ENCODE measurements at regions not wholly inside any gene's neighbourhood (a gene's known extent, or its start where the extent isn't known, plus 50 kb on each side); places are given as distances from the start of the nearest gene placed in this dataset.

DNA sequence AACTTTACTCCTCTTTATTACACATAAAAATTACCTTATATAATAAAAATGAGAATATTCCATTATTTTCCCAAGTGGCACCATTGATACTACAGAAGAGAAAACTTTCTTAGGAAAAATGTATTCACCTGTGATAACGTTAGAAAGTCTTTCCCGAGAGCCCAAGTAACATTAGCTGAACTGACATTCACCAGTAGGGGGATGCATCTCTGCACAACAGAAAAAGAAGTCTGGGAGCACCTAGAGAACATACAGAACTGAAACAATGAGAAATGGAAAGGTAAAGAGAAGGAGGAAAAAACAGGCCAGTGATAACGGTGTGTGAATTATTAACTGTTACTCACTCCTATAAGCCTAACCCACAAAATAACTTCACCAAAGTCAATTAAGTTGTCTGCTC, 423.3 kb downstream of the CENPC start:
- no peak for DNase-seq (ENCODE audit: low spot score)

DNA sequence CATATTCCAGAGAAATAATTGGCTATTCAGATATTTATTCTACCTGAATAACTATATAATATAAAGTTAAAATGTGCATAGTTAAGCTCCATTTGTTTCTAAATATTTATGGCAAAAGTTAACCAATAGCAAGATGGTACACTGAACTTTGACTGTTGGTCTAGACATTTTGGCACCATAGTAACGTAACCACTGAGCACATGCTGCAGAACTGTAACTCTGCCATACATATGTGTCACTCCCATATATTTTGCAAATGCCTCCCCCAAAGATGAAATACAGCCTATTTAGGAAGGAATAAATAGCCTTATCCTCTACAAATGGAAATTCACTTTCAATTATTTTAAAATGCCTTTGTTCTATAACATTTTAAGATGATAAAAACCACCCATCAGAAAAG, 424.9 kb downstream of the CENPC start:
- no peak for DNase-seq (ENCODE audit: low spot score)

DNA sequence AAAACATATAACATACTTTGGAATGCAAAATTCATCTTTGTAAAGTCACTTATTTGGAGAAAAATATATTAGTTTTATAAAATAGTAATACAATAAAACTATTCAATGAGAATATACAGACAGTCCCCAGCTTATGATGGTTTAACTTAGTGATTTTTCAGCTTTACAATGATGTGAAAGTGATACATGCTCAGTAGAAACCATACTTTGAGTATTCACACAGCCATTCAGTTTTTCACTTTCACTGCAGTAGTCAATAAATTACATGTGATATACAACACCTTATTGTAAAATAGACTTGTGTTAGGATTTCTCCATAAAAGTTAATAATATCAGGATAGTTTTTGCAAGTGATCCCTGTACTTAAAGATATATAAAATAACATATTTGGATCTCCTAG, 436.0 kb downstream of the CENPC start:
- no peak for DNase-seq (ENCODE audit: low spot score)

GRCh38 chr4:67106861-67107460, 438.3 kb downstream of the CENPC start:
- peak; percentile 24 for DNase-seq (ENCODE audit: low spot score)

GRCh38 chr4:67104145-67104544, 441.2 kb downstream of the CENPC start:
- no peak for DNase-seq (ENCODE audit: low spot score)

GRCh38 chr4:67103001-67103747, 442.1 kb downstream of the CENPC start:
- DNase-seq (ENCODE audit: low spot score) = peak; percentile 56

DNA sequence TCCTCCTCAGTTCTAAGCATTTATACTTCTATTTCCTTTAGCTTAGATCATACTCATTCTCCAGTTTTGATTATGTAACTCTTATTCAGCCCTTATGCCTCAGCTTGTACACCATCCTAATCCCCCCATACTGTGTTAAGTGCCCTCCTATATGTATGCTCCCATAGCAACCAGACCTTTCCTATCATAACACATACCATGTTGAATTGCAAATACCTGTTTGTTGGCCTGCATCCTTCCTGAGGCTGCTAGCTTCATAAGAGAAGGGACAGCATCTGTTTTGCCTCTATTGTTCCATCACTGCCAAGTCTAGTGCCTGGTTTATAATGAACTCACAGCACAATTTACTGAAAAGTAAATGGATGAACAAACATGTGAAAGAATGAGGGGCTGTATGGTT, 443.7 kb downstream of the CENPC start:
- no peak for DNase-seq (ENCODE audit: low spot score)

GRCh38 chr4:67092351-67092750, 453.0 kb downstream of the CENPC start:
- no peak for DNase-seq (ENCODE audit: low spot score)

DNA sequence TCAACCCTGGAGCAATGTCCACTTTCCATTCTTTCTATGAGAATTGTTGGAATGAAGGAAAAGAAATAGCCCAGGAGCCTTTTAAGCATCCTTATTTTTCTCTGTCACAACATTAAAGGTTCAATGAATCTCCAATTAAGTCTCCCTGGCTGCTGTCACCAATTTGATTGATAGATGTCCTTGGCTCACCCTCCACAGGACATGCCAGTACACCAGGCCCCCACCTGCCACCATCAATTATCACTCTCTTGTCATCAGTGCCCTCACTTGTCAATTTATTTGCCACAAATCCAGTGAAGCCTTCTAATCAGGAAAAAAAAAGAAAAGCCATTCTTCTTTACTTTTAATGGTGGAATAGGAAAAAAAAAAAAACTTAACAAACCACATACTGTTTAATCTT, 453.6 kb downstream of the CENPC start:
- no peak for DNase-seq (ENCODE audit: low spot score)

- peak; percentile 35 for DNase-seq (ENCODE audit: low spot score)
These were observed 457.4 kb downstream of the CENPC start for GRCh38 chr4:67087897-67088296.

DNA sequence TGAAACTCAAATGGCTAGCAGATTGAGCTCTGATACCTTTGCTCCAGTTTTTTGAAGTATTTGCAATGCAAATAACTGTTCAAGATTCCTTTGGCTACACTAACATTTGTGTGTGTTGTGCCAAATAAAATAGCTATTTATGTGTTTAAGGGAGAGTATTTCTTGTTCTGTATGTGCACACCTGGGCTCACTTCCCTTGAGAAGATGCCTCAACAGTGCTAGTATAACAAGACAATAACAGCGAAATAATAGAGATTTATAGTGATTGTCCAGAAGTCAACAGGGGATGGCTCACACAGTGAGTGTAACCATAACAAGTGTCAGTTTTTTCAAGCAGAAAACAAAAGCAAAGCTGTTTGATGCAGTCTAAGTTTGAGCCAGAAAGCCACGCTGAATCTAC, 460.5 kb downstream of the CENPC start:
- peak; percentile 89 for DNase-seq (ENCODE audit: low spot score)

GRCh38 chr4:67083496-67083895, 461.8 kb downstream of the CENPC start:
- peak; percentile 92 for DNase-seq (ENCODE audit: low spot score)

DNA sequence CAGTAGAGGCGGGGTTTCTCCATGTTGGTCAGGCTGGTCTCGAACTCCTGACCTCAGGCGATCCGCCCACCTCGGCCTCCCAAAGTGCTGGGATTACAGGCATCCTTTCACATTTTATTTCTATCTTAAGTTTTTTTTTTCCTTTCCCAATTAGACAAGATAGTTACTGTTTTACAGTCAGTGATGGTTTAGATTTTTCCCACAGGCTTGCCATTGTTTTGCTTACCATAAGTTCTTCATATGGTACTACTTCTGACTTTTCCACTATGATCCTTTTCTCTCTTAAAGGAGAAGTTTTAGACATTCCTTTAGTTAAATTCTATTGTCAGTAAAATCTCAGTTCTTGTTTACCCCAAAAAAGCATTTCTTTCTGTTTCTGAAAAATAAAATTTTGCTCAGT, 462.6 kb downstream of the CENPC start:
- DNase-seq (ENCODE audit: low spot score) = peak; percentile 35

DNA sequence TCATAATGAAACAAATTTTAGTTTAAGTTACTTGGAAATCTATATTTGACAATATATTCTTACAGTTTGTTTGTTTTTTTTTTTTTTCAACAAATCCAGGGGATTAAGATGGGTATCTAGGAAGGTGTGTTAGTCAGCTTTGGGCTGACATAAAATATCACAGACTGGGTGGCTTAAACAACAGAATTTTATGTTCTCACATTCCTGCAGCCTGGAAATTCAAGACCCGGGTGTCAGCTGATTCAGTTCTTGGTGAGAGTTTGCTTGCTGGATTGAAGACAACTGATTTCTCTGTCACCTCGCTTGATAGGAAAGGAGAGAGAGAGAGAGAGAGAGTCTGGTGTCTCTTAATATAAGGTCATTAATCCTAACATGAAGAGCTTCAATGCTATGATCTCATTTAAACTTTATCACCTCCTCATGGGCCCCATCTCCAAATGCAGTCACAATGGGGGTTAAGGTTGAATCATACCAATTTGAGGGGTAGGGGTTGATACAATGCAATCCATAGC, 465.2 kb downstream of the CENPC start:
- DNase-seq (ENCODE audit: low spot score) = no peak

GRCh38 chr4:67071641-67072040, 473.7 kb downstream of the CENPC start:
- DNase-seq (ENCODE audit: low spot score) = no peak

DNA sequence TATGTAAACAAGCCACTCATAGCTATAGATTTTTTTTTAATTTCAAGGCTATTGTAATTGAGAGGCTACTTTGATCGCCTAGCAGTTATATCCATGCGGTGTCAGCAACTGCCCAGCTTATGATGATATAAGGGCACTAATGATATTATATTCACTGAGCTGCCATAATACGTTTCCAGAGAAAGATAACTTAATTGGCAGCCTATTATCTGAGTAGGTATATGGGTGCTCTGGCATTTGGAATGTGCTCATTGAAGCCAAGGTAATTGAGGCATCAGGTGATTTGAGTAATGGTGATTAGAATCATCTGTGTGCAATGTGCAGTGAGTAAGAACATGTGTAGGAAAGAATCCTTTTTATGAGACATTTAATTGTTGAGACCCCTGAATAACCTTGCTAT, 490.0 kb downstream of the CENPC start:
- DNase-seq (ENCODE audit: low spot score) = no peak

- DNase-seq (ENCODE audit: low spot score) = no peak
These were observed 490.4 kb downstream of the CENPC start for GRCh38 chr4:67054896-67055295.

- DNase-seq (ENCODE audit: low spot score) = no peak
These were observed 492.3 kb downstream of the CENPC start for GRCh38 chr4:67052814-67053675.

DNA sequence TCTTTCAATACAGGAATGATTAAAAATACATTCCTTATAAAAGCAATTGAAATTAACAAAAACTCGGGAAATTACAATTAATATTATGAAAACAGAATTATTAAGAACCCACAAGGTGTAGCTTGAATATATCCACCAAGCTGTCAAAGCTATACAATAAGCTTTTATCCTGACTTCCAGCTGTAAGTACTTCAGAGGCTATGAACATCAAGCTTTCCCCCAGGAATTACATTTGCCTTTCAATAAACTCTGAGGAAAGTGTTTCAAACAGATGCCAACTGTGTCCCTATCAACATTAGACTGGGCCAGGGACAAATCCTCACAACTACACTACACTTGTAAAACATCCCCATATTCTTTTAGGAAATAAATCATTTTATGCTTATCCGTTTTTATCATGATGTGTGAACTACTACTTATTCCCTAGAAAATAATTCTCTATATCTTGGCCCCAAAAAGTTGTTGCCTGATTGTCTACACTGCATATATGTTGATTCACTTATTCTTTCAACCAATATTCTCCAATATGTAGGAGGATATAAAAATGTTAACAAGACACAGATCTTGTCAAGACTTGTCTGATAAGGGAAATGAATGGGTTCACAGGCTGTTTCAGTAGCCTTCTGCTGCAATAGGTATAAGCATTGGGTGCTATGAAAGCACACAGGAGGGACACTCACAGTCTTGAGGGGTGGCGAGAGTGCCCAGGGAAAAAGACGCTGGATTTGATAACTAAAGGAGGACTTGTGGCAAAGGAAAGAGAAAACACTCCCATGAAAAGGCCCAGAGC, 494.1 kb downstream of the CENPC start:
- DNase-seq (ENCODE audit: low spot score) = no peak

GRCh38 chr4:67049446-67049845, 495.9 kb downstream of the CENPC start:
- no peak for DNase-seq (ENCODE audit: low spot score)

- DNase-seq (ENCODE audit: low spot score) = no peak
These were observed 496.8 kb downstream of the CENPC start for GRCh38 chr4:67048530-67048929.

- DNase-seq (ENCODE audit: low spot score) = no peak
These were observed 505.0 kb downstream of the CENPC start for GRCh38 chr4:67040315-67040714.

Data from pons (tissue), 1 donor.